ENCODE measurements at regions not wholly inside any gene's neighbourhood (a gene's known extent, or its start where the extent isn't known, plus 50 kb on each side); places are given as distances from the start of the nearest gene placed in this dataset.

GRCh38 chr2:41460661-41461060, 587.2 kb upstream of the PKDCC start:
- no peak for TF ChIP-seq REST (IDR thresholded peaks at IDR 0.05; ENCODE audit: insufficient read depth in 1 of 2, low read depth in 2 of 2, low read length in 2 of 2)
- TF ChIP-seq FOXP2 (optimal IDR thresholded peaks at IDR 0.05; ENCODE audit: borderline replicate concordance, extremely low read depth, extremely low read length, insufficient read depth) = no peak
- TF ChIP-seq POLR2AphosphoS5 (IDR thresholded peaks at IDR 0.05; ENCODE audit: low read depth, low read length) = no peak
- TF ChIP-seq TAF1 (IDR thresholded peaks at IDR 0.05; ENCODE audit: borderline replicate concordance, insufficient read depth, low read length) = no peak
- TF ChIP-seq SIN3A (IDR thresholded peaks at IDR 0.05; ENCODE audit: borderline replicate concordance, insufficient read depth, low read length) = no peak

- no peak for TF ChIP-seq SIN3A (IDR thresholded peaks at IDR 0.05; ENCODE audit: borderline replicate concordance, insufficient read depth, low read length)
- no peak for TF ChIP-seq REST (IDR thresholded peaks at IDR 0.05; ENCODE audit: insufficient read depth in 1 of 2, low read depth in 2 of 2, low read length in 2 of 2)
- no peak for TF ChIP-seq FOXP2 (optimal IDR thresholded peaks at IDR 0.05; ENCODE audit: borderline replicate concordance, extremely low read depth, extremely low read length, insufficient read depth)
- no peak for TF ChIP-seq POLR2AphosphoS5 (IDR thresholded peaks at IDR 0.05; ENCODE audit: low read depth, low read length)
- TF ChIP-seq TAF1 (IDR thresholded peaks at IDR 0.05; ENCODE audit: borderline replicate concordance, insufficient read depth, low read length) = no peak
Observed at GRCh38 chr2:41464395-41464794, 583.4 kb upstream of the PKDCC start.

GRCh38 chr2:41475959-41476358, 571.9 kb upstream of the PKDCC start:
- TF ChIP-seq SIN3A (IDR thresholded peaks at IDR 0.05; ENCODE audit: borderline replicate concordance, insufficient read depth, low read length) (no peak), REST (IDR thresholded peaks at IDR 0.05; ENCODE audit: insufficient read depth in 1 of 2, low read depth in 2 of 2, low read length in 2 of 2) (no peak), POLR2AphosphoS5 (IDR thresholded peaks at IDR 0.05; ENCODE audit: low read depth, low read length) (no peak), TAF1 (IDR thresholded peaks at IDR 0.05; ENCODE audit: borderline replicate concordance, insufficient read depth, low read length) (no peak), FOXP2 (optimal IDR thresholded peaks at IDR 0.05; ENCODE audit: borderline replicate concordance, extremely low read depth, extremely low read length, insufficient read depth) (no peak)

GRCh38 chr2:41482659-41483058, 565.2 kb upstream of the PKDCC start:
- TF ChIP-seq TAF1 (IDR thresholded peaks at IDR 0.05; ENCODE audit: borderline replicate concordance, insufficient read depth, low read length) (no peak), FOXP2 (optimal IDR thresholded peaks at IDR 0.05; ENCODE audit: borderline replicate concordance, extremely low read depth, extremely low read length, insufficient read depth) (no peak), REST (IDR thresholded peaks at IDR 0.05; ENCODE audit: insufficient read depth in 1 of 2, low read depth in 2 of 2, low read length in 2 of 2) (no peak), SIN3A (IDR thresholded peaks at IDR 0.05; ENCODE audit: borderline replicate concordance, insufficient read depth, low read length) (no peak), POLR2AphosphoS5 (IDR thresholded peaks at IDR 0.05; ENCODE audit: low read depth, low read length) (no peak)

- TF ChIP-seq TAF1 (IDR thresholded peaks at IDR 0.05; ENCODE audit: borderline replicate concordance, insufficient read depth, low read length) (no peak), FOXP2 (optimal IDR thresholded peaks at IDR 0.05; ENCODE audit: borderline replicate concordance, extremely low read depth, extremely low read length, insufficient read depth) (no peak), SIN3A (IDR thresholded peaks at IDR 0.05; ENCODE audit: borderline replicate concordance, insufficient read depth, low read length) (no peak), POLR2AphosphoS5 (IDR thresholded peaks at IDR 0.05; ENCODE audit: low read depth, low read length) (no peak), REST (IDR thresholded peaks at IDR 0.05; ENCODE audit: insufficient read depth in 1 of 2, low read depth in 2 of 2, low read length in 2 of 2) (no peak)
Observed at GRCh38 chr2:41483226-41483625, 564.6 kb upstream of the PKDCC start.
